Ishikawa (cell line): ENCODE measurements at regions not wholly inside any gene's neighbourhood (a gene's known extent, or its start where the extent isn't known, plus 50 kb on each side); places are given as distances from the start of the nearest gene placed in this dataset.

Experiments used
- CEBPB ChIP-seq: IDR thresholded peaks from 2 replicates; pipeline ENCODE4 v1.6.1; 2012
- CREB1 ChIP-seq: IDR thresholded peaks from 2 replicates; pipeline ENCODE4 v1.6.1; 2012; ENCODE audit warnings: low read depth
- EGR1 ChIP-seq: IDR thresholded peaks from 2 replicates; pipeline ENCODE4 v1.6.1; 2012
- EP300 ChIP-seq: IDR thresholded peaks from 2 replicates; pipeline ENCODE4 v1.6.1; 2012; ENCODE audit warnings: borderline replicate concordance
- FOXM1 ChIP-seq: IDR thresholded peaks from 2 replicates; pipeline ENCODE4 v1.6.1; 2012; ENCODE audit warnings: low read depth, borderline replicate concordance
- MAX ChIP-seq: IDR thresholded peaks from 2 replicates; pipeline ENCODE4 v1.6.1; 2012
- NFIC ChIP-seq: IDR thresholded peaks from 2 replicates; pipeline ENCODE4 v1.6.1; 2012
- RAD21 ChIP-seq: IDR thresholded peaks from 2 replicates; pipeline ENCODE4 v1.6.1; 2012; ENCODE audit warnings: low read depth
- REST ChIP-seq: IDR thresholded peaks from 2 replicates; pipeline ENCODE4 v1.6.1; 2012; ENCODE audit warnings: low read depth, mild to moderate bottlenecking
- TAF1 ChIP-seq: IDR thresholded peaks from 2 replicates; pipeline ENCODE4 v1.6.1; 2012; ENCODE audit warnings: low read depth, mild to moderate bottlenecking
- TCF12 ChIP-seq: IDR thresholded peaks from 2 replicates; pipeline ENCODE4 v1.6.1; 2012; ENCODE audit warnings: low read depth
- TEAD4 ChIP-seq: IDR thresholded peaks from 2 replicates; pipeline ENCODE4 v1.6.1; 2012
- USF1 ChIP-seq: IDR thresholded peaks from 2 replicates; pipeline ENCODE4 v1.6.1; 2012
- YY1 ChIP-seq: IDR thresholded peaks from 2 replicates; pipeline ENCODE4 v1.6.1; 2012; ENCODE audit warnings: low read depth
- ZBTB7A ChIP-seq: IDR thresholded peaks from 2 replicates; pipeline ENCODE4 v1.6.1; 2012; ENCODE audit warnings: low read depth

GRCh38 chr7:68707958-68708357 is 890.3 kb upstream of the AUTS2 start:
- no peak for TF ChIP-seq USF1
- no peak for TF ChIP-seq RAD21
- TF ChIP-seq TAF1 = no peak
- TF ChIP-seq NFIC = no peak
- TF ChIP-seq YY1 = no peak
- no peak for TF ChIP-seq REST
- TF ChIP-seq EP300 = no peak
- no peak for TF ChIP-seq TEAD4
- no peak for TF ChIP-seq FOXM1

- no peak for TF ChIP-seq TEAD4
- no peak for TF ChIP-seq RAD21
- TF ChIP-seq CREB1 = no peak
- no peak for TF ChIP-seq EGR1
- TF ChIP-seq USF1 = no peak
- TF ChIP-seq ZBTB7A = no peak
- TF ChIP-seq EP300 = no peak
- no peak for TF ChIP-seq NFIC
- no peak for TF ChIP-seq TAF1
- TF ChIP-seq MAX = no peak
- no peak for TF ChIP-seq REST
- no peak for TF ChIP-seq FOXM1
- no peak for TF ChIP-seq CEBPB
- TF ChIP-seq TCF12 = no peak
- no peak for TF ChIP-seq YY1
These were observed 885.2 kb upstream of the AUTS2 start for GRCh38 chr7:68712956-68713495.

GRCh38 chr7:68715907-68716306 is 882.4 kb upstream of the AUTS2 start:
- no peak for TF ChIP-seq MAX
- TF ChIP-seq REST = no peak
- TF ChIP-seq TCF12 = no peak
- TF ChIP-seq CREB1 = no peak
- TF ChIP-seq USF1 = no peak
- no peak for TF ChIP-seq EP300
- TF ChIP-seq CEBPB = no peak
- TF ChIP-seq YY1 = no peak
- TF ChIP-seq TEAD4 = no peak
- no peak for TF ChIP-seq EGR1
- no peak for TF ChIP-seq TAF1
- TF ChIP-seq ZBTB7A = no peak
- no peak for TF ChIP-seq RAD21
- no peak for TF ChIP-seq NFIC
- no peak for TF ChIP-seq FOXM1

- TF ChIP-seq EGR1 (no peak), RAD21 (no peak), YY1 (no peak), TEAD4 (no peak), NFIC (no peak), ZBTB7A (no peak), TAF1 (no peak), FOXM1 (no peak), TCF12 (no peak), CEBPB (no peak), MAX (no peak), USF1 (no peak), EP300 (no peak), CREB1 (no peak), REST (no peak)
These were observed 881.1 kb upstream of the AUTS2 start for GRCh38 chr7:68717176-68717575.
